Heart left ventricle (tissue), 16 donors: ENCODE measurements at regions not wholly inside any gene's neighbourhood (a gene's known extent, or its start where the extent isn't known, plus 50 kb on each side); places are given as distances from the start of the nearest gene placed in this dataset.

Experiments used
- ATAC-seq, 4 donors: fragments of 200-7000 bp; cut with Tn5 transposase; one replicate each; pipeline ENCODE4 v1.9.1; 2020 to 2022; ENCODE audit warnings: moderate library complexity in 4 of 4, mild to moderate bottlenecking in 3 of 4, moderate number of reproducible peaks in 1 of 4
- DNase-seq, 5 donors: peaks; one replicate each; pipeline ENCODE4 v3.0.0-alpha.2; 2020
- H3K27ac ChIP-seq, 12 donors: fragments of 200-600 bp; sonication (generic) in 4 of 12; one replicate each; pipeline versions ENCODE4 v1.5.0 to v1.8.0; 2016 to 2022; ENCODE audit warnings: mild to moderate bottlenecking in 2 of 12
- H3K27me3 ChIP-seq, 9 donors: fragments of 200-600 bp; sonication (generic) in 2 of 9; one replicate each; pipeline versions ENCODE4 v1.5.1 to v1.8.0; 2016 to 2022; ENCODE audit warnings: mild to moderate bottlenecking in 3 of 9
- H3K36me3 ChIP-seq, 9 donors: fragments of 200-600 bp; sonication (generic) in 2 of 9; one replicate each; pipeline versions ENCODE4 v1.5.0 to v1.8.0; 2018 to 2022; ENCODE audit warnings: mild to moderate bottlenecking in 2 of 9
- H3K4me1 ChIP-seq, 12 donors: fragments of 200-600 bp; sonication (generic) in 4 of 12; one replicate each; pipeline versions ENCODE4 v1.5.0 to v1.8.0; 2016 to 2022; ENCODE audit warnings: mild to moderate bottlenecking in 3 of 12
- H3K4me3 ChIP-seq, 12 donors: fragments of 200-600 bp; sonication (generic) in 4 of 12; one replicate each; pipeline versions ENCODE4 v1.5.0 to v1.8.0; 2017 to 2022; ENCODE audit warnings: mild to moderate bottlenecking in 9 of 12, moderate library complexity in 4 of 12
- H3K9me3 ChIP-seq, 12 donors: fragments of 200-600 bp; sonication (generic) in 4 of 12; one replicate each; pipeline versions ENCODE4 v1.5.0 to v1.8.0; 2016 to 2022; ENCODE audit warnings: mild to moderate bottlenecking in 1 of 12
- POLR2A ChIP-seq, 2 donors: fragments of 450-650 bp; IDR thresholded peaks; one replicate each; pipeline ENCODE4 v1.6.1; 2017; ENCODE audit warnings: antibody characterized with exemption in 2 of 2, mild to moderate bottlenecking in 2 of 2, moderate library complexity in 2 of 2
- WGBS, 4 donors: extraction: QIAGEN DNeasy Blood & Tissue Kit in 2 of 4; methylation state at CpG; one replicate each; pipeline versions ENCODE4 v1.1.5 to v1.1.7; 2013 to 2018; 5-methylcytosine and 5-hydroxymethylcytosine counted together
- intact Hi-C, 10 donors: fragments of 100-400 bp; cut with DNase I; formaldehyde crosslinking; loops; one replicate each; pipeline versions ENCODE4 v1.11.1 to v1.14.2; 2022
- TF ChIP-seq, protein P1 (sequence below), 12 donors: fragments of 200-600 bp; sonication (generic) in 4 of 12; IDR thresholded peaks; one replicate each; pipeline versions ENCODE4 v1.5.0 to v1.8.0; 2018 to 2022; ENCODE audit warnings: antibody characterized with exemption in 12 of 12, mild to moderate bottlenecking in 5 of 12
- donor health status: ischemic (EF 13 %, LVEDD 7.1; RV severe dilation, severe dysfunction).
- donor health status: healthy with polysubstance abuse.
- donor health status: DM: no; HTN: yes; CAD: no.
- donor health status: DM: no; HTN: no; CAD: no.
- donor health status: ischemic (EF 25% LVEDD 6.9; RV normal size, moderate dysfunction).
- donor health status: ischemic (EF 25% LVEDD 5.7; RV mildly dilated, moderate dysfunction).
- donor health status: healthy.
- donor health status: DM: yes; HTN: yes; CAD: no.
- donor health status: ischemic (EF 35%, LVEDD 5.7; RV mildly dilated, moderate dysfunction).
- donor health status: nonischemic (EF 11% LVEDD 7.7; RV severe dilation, severe dysfunction).
- donor health status: DM: yes; HTN: yes; CAD: no.
- donor health status: PGD.
- donor health status: ischemic (EF 29% LVEDD 5.4; RV normal size, mild dysfunction).
- donor health status: nonischemic (EF 23%, LVEDD 6.1; RV moderate dilation, normal function).

- Histone ChIP-seq H3K27me3 (peaks cover 18 to 60% (median 38%) of the 10 kb centered on the region in 9 donors), H3K4me1 (peaks cover 0 to 18% (median 12%) of the 10 kb centered on the region in 12 donors), H3K36me3 (no peaks in the 10 kb centered on the region), H3K9me3 (no peaks in the 10 kb centered on the region), H3K4me3 (peak overlapping the region in 10 of 12 donors; percentile 9 to 37 (median 24)), H3K27ac (no peak overlapping the region)
- DNase-seq (peak in 2 of 5 donors; percentile 48), ATAC-seq (peak in 3 of 4 donors; percentile 37 to 75 (median 56))
- intact Hi-C loops, result no loop called here
- no peak for TF ChIP-seq POLR2A (IDR thresholded peaks at IDR 0.05)
- TF ChIP-seq, protein P1, sequence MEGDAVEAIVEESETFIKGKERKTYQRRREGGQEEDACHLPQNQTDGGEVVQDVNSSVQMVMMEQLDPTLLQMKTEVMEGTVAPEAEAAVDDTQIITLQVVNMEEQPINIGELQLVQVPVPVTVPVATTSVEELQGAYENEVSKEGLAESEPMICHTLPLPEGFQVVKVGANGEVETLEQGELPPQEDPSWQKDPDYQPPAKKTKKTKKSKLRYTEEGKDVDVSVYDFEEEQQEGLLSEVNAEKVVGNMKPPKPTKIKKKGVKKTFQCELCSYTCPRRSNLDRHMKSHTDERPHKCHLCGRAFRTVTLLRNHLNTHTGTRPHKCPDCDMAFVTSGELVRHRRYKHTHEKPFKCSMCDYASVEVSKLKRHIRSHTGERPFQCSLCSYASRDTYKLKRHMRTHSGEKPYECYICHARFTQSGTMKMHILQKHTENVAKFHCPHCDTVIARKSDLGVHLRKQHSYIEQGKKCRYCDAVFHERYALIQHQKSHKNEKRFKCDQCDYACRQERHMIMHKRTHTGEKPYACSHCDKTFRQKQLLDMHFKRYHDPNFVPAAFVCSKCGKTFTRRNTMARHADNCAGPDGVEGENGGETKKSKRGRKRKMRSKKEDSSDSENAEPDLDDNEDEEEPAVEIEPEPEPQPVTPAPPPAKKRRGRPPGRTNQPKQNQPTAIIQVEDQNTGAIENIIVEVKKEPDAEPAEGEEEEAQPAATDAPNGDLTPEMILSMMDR (IDR thresholded peaks at IDR 0.05), result no peak
- WGBS, 4 donors, result 5 to 7% (median 6%) methylated on average over 47 to 57 of the region's 57 CpGs
These were observed 143.2 kb upstream of the RET start for GRCh38 chr10:42933448-42934340.

GRCh38 chr10:42934351-42934811 lies 142.5 kb upstream of the RET start:
- intact Hi-C loops, result no loop called here
- ATAC-seq, result peak in 1 of 4 donors; percentile 11
- no peaks in the 10 kb centered on the region for H3K36me3 ChIP-seq

DNA sequence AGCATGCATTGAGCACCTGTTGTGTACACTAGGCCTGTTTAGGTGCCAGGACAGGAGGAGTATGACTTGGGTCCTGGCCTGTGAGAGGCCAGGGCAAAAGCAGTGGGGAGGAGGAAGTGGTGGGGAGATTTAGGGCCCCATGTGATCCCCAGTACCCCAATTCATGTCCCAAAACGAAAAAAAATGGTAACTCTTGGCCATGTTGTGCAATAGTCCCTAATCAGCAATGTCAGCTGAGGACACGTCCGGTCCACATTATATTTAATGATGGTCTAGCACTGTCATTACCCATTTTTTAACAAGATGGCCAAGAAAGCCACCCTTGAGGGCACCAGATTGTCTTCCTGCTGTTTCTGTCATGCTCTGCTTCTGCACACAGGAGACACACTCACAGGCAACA lies 142.0 kb upstream of the RET start:
- TF ChIP-seq, protein P1 (IDR thresholded peaks at IDR 0.05), result no peak
- no peak for TF ChIP-seq POLR2A (IDR thresholded peaks at IDR 0.05)
- H3K27ac ChIP-seq, result no peak overlapping the region
- no peak for DNase-seq
- ATAC-seq, result no peak
- H3K4me1 ChIP-seq, result peaks cover 0 to 18% (median 12%) of the 10 kb centered on the region in 12 donors
- H3K9me3 ChIP-seq, result no peaks in the 10 kb centered on the region
- intact Hi-C loops, result no loop called here
- H3K4me3 ChIP-seq, result no peak overlapping the region
- no peaks in the 10 kb centered on the region for H3K36me3 ChIP-seq
- WGBS, 4 donors, result 84 to 93% (median 91%) methylated on average over 3 of the region's 3 CpGs
- H3K27me3 ChIP-seq, result peaks cover 18 to 51% (median 36%) of the 10 kb centered on the region in 9 donors

More at GRCh38 chr10:42934351-42934811, 142.5 kb upstream of the RET start:
- Histone ChIP-seq H3K27me3 (peaks cover 18 to 55% (median 38%) of the 10 kb centered on the region in 9 donors), H3K27ac (no peak overlapping the region), H3K4me1 (peaks cover 0 to 18% (median 12%) of the 10 kb centered on the region in 12 donors), H3K4me3 (no peak overlapping the region), H3K9me3 (no peaks in the 10 kb centered on the region)
- 83 to 91% (median 90%) methylated on average over 6 to 8 of the region's 8 CpGs for WGBS, 4 donors
- TF ChIP-seq, protein P1 (IDR thresholded peaks at IDR 0.05), result no peak
- TF ChIP-seq POLR2A (IDR thresholded peaks at IDR 0.05), result no peak
- no peak for DNase-seq

- no peak for ATAC-seq
- Histone ChIP-seq H3K27ac (no peak overlapping the region), H3K4me1 (peaks cover 0 to 18% (median 12%) of the 10 kb centered on the region in 12 donors), H3K4me3 (no peak overlapping the region), H3K27me3 (peaks cover 18 to 50% (median 30%) of the 10 kb centered on the region in 9 donors), H3K36me3 (no peaks in the 10 kb centered on the region), H3K9me3 (no peaks in the 10 kb centered on the region)
- TF ChIP-seq, protein P1 (IDR thresholded peaks at IDR 0.05), result no peak
- TF ChIP-seq POLR2A (IDR thresholded peaks at IDR 0.05), result no peak
- intact Hi-C loops, result no loop called here
- peak in 1 of 5 donors; percentile 40 for DNase-seq
- 79 to 92% (median 81%) methylated on average over 8 of the region's 8 CpGs for WGBS, 4 donors
These were observed 141.4 kb upstream of the RET start for GRCh38 chr10:42935466-42935865.
